ENCODE measurements at regions not wholly inside any gene's neighbourhood (a gene's known extent, or its start where the extent isn't known, plus 50 kb on each side); places are given as distances from the start of the nearest gene placed in this dataset.

DNA sequence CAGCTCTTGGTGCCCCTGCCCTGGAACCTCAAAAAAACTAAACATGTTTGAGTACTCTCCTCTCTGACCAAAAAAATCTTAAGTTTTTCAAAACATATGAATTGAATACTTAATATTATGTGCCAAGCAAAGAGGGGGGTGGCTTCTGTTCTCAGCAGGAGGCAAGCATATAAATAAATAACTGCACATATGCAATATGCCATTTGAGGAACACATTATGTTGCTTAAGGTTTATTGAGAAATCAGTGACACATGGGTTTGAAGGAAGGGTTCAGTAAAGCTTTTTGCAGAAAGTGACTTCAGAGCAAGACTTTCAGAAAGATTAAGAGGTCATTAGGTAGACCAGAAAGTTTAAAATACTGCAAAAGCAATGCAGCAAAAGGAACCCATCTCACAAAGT, 429.2 kb downstream of the TDRD15 start:
- TF ChIP-seq, protein P1, sequence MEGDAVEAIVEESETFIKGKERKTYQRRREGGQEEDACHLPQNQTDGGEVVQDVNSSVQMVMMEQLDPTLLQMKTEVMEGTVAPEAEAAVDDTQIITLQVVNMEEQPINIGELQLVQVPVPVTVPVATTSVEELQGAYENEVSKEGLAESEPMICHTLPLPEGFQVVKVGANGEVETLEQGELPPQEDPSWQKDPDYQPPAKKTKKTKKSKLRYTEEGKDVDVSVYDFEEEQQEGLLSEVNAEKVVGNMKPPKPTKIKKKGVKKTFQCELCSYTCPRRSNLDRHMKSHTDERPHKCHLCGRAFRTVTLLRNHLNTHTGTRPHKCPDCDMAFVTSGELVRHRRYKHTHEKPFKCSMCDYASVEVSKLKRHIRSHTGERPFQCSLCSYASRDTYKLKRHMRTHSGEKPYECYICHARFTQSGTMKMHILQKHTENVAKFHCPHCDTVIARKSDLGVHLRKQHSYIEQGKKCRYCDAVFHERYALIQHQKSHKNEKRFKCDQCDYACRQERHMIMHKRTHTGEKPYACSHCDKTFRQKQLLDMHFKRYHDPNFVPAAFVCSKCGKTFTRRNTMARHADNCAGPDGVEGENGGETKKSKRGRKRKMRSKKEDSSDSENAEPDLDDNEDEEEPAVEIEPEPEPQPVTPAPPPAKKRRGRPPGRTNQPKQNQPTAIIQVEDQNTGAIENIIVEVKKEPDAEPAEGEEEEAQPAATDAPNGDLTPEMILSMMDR (IDR thresholded peaks at IDR 0.05; ENCODE audit: borderline replicate concordance, extremely low read depth, low read length, poor library complexity, severe bottlenecking) = no peak
- no peak for TF ChIP-seq EZH2 (IDR thresholded peaks at IDR 0.05; ENCODE audit: borderline replicate concordance, low read depth, low read length, severe bottlenecking)

All from DND-41 (cell line).